ENCODE measurements at regions not wholly inside any gene's neighbourhood (a gene's known extent, or its start where the extent isn't known, plus 50 kb on each side); places are given as distances from the start of the nearest gene placed in this dataset.
"Not testable (repeated sequence)": the region's sequence is repeated elsewhere in the genome, so short reads cannot be mapped to it uniquely, and the experiment has no call there.

DNA sequence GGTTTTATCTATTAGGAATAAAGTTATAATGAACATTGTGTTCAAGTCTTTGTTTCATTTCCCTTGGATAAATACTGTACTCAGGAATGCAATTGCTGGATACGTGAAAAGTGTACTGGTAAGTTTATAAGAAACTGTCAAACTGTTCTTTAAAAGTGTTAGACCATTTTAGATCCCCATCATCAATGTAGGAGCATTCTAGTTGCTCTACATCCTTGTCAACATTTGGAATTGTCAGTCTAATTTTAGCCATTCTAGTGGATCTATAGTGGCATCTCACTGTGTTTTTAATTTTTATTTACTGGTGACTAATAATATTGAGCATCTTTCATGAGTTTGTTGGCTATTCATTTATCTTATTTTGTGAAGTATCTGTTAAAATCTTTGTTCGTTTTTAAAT, 354.0 kb upstream of the NRP1 start:
- no peak for DNase-seq

DNA sequence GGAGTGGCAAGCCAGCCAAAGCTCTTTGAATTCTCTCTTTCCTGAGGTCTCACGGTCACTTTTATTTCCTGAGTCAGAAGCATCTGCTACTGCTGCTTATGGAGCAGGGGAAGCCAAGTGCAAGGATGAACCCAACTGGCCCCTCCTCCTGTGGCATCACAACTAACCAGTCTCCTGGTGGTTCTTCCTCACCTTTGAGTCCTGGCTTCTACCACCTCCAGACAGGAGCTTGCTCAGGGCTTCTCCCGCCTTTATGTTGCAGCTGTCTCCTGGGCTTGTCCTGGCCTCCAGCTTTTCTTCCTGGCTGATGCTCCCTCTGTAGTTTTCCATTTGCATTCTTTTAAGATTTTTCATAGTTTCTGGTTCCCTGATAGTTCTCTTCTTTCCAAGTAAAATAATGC, 349.7 kb upstream of the NRP1 start:
- no peak for DNase-seq

DNA sequence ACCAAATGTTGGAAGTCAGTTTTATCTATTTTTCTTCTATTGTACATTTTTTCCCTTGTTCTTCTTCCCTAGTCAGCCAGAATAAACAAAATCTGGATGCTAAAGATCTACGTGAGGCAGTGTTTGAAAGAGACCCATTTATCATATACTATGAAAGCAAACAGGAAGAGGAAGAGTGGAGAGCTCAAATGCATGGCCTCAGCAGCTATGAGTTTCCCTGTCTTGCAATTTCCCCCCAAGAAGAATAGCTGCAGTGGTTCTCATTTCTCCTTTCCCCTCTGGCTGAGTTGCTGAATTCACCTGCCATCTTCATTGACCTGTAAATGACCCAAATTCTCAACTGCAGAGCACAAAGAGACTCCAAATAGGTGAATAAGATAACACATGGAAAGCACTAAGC, 347.1 kb upstream of the NRP1 start:
- no peak for DNase-seq

DNA sequence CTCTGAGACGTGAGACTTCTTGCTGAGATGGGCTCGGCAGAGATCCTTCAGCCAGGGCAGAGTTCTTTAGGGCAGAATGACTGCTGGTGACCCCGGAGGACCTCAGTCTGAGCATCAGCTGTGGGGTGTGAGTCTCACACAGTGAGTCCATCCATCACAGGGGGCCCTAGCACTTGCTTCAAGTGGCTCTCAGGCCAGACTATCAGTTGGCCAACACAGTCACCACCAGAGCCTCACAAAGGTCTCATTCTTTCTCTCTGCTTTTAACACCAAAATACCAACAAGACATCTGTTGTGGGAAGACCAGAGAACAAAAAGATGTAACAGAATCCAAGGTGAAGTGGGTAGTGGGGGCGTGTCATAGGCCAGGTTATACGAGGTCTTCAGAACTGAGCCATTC, 345.6 kb upstream of the NRP1 start:
- no peak for DNase-seq

DNA sequence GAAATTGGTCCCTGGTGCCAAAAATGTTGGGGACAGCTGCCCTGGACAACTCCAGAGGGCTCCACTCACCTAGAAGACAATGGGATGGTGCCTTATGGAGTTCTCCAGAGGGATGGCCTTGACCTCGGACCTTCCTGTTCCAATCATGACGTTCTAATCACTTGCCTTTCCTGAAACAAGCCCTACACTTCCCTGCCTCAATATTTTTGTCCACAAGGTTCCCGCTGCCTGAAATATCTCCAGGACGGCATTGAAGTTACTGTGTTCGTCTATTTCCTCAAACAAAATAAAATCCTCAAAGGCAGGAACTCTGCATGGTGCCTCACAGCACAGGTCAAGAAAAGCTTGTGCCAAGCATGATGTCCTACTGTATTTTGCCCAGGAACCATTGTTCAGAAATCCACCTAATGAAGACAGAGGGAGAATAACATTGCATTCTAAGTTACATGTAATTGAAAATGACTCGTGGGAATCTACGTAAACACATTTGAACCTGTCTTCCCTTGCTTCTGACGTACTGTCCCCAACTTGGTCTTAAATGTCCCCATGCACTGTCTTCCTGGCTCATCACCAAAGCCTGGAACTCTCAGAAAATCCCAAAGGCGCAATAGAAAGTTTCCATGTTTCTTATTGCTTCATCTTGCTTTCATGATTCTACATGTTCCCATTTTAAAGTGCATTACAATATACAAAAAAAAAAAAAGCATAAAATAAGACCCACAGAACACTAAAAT, 342.3 kb upstream of the NRP1 start:
- DNase-seq: no peak

DNA sequence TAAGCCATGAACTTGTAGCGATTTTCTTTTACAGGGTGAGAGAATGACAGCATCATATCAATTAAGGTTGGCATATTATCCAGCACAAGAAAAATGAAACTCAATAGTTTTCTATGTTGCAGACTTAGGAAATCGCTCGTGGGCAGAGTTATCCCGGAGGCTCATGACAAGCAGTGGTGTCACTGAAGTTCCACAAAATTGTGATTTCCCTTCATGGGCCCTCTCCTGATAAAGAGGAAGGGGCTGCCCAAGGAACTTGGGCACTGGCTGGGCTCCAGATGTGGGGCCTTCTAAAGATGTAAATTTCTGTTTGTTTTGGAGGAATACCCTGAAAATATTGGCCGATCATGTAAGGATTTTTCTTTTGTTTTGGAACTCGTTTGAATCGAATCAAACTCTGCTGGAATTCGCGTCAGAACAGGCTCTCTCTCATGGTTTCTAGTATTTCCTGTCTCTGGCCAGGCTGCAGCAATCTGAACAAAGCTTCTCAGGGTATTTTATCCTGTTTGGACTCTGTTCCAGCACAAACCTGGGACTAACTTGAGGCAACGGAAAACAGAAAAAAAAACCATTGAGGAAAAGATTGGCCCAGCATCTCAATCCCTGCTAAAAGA, 340.6 kb upstream of the NRP1 start:
- DNase-seq: no peak

DNA sequence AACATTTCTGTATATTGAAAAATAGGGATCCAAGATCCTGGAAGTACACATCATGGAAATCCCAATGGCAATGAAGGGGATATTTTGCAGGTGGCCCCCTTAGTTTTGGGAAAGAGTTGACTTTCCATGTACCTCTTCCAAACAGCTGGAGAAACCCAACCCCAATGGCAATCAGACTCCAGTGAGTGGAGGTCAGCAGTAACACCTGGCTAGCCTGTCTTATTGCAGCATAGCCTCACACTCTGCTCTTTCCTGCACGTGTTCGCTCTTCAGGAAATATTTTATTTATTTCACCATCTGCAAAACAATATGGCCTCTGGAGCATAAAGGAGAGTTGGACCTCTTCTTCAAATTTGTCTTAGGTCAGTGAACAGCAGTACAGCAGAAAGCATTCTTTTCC, 340.0 kb upstream of the NRP1 start:
- no peak for DNase-seq

DNA sequence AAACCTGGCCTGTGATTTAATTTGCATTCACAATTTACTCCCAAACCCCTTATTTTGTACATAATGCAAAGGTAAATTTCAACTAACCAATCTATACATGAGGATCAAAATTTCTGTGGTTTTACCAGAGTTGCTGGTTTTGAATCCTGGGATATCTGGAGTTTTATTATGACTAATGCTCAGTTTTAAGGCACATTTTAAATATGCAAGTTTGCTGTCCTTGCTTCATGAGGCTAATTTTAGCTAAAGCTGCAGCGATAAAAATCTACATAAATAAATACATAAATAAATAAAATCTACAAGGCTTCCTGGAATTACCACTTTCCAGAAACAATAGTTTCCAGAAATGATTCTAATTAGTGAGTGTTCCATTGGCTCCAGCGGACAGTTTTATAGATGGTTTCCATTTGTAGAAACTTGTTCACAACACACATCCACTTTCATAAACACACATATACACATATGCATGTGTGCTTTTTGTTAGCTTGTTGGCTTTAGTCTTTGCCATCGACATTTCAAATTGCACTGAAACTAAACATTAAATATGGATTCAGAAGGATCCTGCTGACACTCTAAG, 339.5 kb upstream of the NRP1 start:
- no peak for DNase-seq

DNA sequence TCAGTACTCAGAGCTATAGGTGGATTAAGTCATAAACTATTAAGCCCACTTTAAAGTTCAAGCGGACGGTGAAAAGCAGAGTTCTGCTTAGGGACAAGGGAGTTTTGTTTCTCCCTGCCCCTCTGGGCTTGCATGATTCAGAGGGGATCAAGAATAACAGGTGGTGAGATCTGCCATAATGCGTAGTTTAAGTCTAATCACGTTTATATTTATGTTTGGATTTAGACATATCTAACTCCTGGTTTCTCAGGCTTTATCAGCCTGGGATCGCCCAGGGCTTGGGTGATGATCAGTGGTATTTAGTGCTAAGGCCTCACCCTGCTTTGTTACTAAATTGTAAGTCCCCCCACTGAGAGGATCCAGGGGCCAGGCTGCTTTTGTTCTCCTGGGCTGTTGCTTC, 335.4 kb upstream of the NRP1 start:
- no peak for DNase-seq

DNA sequence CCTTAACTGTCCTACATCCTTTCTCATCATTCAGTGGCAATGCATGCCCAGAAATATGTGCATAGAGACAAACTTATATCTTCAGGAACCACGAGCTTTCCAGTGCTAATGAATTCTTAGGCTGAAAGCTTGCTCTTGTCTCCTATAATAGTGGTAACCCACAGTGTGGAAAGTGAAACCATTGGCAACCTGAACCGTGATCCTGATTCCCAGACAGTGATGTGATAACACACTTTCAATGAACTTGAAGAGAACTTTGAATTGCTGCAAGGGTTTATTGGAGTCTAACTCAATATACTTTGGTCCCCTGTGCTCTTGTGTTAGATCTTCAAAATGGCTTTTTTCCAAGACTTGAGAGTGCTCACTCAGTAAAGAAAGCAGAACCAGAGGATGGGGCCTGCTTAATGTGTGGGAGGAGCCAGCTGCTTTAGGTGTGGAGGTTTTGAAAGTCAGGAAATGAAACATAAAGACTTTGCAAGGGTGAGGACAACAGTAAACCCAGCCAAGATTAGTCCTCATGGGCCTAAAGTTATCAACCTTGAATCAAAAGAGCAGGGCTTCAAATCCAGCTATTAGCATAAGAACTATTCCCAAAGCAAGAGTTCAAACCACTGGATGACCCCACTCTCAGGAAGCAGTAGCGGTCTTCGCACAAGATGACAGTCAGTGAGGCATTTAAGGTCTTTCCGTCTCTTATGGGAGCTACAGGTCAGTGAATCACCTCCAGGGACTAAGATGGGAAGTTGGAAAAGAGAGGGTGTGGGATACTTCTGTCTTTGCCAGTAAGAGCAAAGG, 332.4 kb upstream of the NRP1 start:
- no peak for DNase-seq

DNA sequence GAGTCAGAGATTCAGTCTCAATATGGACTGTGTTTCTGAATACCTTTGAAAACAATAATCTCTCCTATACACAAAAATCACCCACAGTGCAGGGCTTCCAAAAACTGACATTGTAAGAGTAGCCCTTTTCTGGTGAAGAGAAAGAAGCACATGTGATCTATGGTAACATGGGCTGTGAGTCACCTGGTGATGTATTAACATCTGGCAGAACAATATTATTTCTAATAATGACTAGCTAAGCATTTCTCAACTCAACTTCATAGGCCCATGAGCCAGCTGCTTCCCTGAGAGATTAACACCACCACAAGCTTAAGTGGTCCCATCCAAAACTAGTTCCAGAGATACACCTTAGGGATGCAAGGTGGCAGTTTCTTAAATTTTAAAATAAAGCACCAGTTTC, 331.0 kb upstream of the NRP1 start:
- DNase-seq: no peak

DNA sequence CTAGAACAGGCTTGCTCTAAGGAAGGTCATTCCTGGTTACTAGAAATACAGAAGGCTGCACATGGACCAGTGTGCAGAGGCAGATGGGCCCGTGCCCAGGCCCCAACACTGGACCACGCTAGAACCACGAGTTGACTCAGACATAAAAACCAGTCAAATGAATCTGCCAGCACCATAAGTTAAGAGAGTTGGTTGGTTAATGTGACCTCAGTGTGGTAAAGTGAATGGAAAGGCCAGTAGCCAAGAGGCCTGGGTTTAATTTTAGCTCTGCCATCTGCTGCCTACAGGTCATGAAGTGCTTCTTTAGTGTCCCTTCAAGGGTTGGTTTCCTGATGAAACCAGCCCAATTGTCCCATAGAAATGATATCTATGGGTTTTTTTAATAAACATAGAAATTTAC, 329.6 kb upstream of the NRP1 start:
- no peak for DNase-seq

DNA sequence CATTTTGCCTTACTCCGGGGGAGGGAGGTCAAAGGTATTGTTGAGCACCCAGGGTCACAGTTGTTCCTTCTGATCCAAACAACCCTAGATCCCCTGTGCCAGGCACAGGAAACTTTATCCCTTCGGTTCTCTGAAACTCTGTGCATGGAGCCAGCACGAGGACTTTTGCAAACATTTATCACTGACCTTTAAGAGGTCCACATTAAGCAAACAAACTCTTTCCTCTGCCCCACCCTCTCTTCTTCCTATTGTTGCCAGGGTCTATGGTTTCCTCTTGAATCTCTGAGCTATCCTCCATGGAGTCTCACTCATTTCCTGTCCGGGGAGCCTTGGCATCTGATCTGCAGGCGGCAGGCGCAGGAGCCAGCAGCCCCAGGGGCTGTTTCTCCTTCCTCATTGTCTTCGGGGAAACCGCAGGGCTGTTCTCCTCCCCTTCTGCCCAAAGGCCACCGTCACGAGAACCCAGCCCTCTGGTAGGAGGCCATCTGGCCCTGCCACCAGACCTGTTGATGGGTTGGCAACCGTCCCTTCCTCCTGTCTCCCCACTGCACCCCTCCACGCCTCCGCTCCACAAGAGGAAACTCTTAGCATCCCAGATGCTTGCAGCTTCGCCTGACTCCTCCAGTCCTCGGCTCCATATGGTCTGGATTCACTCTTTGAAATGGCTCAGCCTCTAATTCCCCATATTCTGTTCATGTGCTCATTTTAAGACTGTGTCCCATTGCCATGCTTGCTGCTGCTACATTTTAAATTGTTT, 327.3 kb upstream of the NRP1 start:
- no peak for DNase-seq

DNA sequence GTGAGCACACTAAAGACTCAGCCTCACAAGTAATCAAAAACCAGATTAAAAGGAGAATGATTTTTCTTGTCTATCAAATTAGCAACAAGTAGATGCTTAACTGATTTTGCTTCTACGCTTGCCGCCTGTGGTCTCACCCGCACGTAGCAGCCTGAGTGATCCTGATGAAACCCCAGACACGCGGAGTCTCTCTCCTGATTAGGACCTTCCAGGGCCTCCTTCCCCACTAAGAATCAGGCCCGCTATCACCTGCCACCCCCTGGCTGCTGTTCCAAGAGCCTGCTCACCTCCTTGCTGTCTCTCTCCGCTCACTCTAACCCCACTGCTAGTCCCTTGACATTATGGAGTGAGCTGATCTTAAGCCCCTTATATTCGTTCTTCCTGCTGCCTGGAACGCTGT, 325.9 kb upstream of the NRP1 start:
- DNase-seq: no peak

DNA sequence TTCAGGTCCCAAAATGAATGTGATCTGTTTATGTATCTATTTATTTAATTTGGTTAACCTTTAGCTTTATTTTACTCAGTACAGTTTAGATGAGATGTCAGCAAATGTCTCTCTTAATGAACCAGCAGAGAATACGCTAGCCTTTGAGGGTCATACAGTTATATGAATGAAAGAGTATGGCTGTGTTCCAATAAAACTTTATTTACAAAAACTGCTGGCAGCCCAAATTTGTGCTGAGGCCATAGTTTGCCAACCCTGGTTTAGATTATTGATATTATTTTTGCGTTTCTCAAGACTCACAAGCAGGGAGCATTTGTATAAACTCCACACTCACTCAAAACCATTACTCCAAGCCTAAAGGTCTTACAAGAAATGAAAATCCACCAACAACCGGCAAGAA, 323.4 kb upstream of the NRP1 start:
- no peak for DNase-seq

DNA sequence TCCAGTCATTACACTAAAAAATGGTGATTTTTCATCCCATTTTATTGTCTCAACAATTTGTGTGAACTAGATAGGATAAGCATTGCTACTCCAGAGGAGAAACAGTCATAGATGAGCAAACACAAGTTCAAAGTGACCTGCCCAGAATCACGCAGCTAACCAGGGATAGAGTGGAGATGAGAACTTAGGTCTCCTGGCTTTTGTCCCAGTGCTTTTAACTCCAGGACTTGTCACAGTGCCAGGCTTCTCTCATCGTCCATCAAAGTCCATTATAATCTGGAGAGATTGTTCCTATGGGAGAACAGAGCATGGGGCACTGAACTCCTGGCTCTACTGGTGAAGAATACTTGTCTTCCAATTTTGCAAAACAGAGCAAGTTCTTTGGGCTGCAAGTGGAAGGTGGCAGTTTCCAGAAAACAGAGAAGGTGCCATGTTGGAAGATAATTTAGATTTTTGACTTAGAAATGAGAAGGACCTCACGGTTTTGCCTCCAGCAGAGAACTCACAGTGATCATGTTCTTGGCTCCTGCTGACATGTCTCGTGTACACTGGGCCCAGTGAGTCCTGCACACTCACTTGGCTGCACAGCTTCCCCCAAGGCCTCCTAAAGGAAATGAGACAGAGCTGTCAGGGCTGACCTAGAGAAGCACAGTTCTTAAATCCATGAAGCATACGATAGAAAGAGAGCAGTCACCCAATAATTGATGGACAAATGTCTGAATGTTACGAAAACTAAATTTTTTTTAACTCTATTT, 322.9 kb upstream of the NRP1 start:
- DNase-seq: no peak

DNA sequence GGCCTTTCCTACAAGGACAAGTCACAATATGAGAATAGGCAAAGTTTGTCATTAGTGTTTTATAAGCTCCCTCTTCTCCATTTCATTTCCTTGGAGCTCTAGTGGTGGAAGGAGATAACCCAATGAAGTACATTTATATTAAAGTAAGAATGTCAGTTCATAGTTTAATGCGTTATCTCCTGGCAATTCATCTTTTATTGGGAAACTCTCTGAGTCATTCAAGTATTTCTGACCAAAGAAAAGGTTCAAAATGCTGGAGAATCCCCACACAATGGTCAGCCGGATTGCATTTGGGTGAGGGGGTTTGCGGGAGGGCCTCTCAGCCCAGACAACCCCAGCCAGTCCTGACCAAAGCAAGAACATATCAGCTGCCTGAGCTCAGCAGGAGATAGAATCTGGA, 321.5 kb upstream of the NRP1 start:
- DNase-seq: no peak

DNA sequence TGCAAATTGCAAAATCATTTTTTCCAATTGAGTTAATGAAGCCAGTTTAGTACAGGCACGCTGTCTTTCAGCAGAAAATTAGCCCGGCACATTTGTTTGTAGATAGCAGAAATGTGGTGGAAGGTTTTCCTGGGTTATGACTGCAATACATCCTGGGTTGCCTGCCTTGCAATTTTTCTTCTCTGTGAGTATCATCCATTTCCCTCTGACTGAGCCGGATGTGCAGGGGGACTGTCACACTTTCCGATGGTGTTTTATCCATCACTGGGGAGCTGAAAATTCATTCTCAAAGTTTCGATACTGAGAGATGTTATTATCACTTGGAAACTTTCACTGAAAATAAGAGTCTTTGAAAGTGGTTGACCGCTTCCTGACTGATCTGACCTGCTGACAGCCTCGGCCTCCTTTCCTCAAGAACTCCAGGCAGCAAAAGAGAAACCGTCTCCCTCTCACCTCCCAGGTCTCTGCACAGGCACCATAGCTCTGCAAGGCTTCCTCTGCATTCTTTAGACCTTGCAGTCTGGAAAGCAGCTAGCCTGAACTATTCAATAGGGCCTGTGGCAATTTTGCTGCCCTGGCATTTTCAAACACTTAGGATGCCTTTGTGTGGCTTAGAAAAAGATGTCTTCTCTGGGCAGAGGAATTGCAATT, 320.8 kb upstream of the NRP1 start:
- DNase-seq: no peak

DNA sequence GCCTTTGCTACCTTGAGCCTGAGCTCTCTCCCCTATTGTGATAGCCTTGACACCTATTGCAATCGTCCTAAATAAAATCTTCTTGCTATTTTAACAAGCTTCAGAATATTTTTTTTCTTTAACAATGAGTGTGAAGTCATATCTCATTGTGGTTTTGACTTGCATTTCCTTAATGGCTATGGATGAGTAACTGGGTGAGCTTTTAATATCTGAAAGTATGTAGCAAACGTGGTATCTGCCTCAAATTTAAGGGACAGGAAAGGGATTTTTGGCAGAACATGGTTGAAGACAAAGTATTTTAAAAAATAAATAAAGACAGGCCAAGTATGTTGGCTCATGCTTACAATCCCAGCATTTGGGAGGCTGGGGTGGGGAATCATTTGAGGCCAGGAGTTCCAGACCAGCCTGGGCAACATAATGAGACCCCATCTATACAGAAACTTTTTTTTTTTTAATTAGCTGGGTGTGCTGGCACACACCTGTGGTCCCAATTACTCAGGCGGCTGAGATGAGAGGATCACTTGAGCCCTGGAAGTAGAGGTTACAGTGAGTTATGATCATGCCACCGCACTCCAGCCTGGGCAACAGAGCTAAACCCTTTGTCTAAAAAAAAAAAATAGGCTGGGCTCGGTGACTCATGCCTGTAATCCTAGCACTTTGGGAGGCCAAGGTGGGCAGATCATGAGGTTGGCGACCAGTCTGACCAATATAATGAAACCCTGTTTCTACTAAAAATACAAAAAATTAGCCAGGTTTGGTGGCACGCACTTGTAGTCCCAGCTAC, 319.3 kb upstream of the NRP1 start:
- DNase-seq: no peak

DNA sequence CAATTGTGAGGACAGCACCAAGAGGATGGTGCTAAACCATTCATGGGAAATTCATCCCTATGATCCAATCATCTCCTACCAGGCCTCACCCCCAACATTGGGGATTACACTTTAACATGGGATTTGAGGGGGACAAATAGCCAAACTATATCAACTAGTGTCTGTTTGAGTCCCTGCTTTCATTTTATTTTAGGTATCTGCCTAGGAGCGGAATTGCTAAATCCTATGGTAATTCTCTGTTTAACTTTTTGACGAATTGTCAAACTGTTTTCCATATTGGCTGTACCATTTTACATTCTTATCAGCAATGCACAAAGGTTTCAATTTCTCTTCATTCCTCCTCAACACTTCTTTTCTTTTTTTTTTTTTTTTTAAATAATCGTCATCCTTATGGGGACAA, 318.4 kb upstream of the NRP1 start:
- no peak for DNase-seq

DNA sequence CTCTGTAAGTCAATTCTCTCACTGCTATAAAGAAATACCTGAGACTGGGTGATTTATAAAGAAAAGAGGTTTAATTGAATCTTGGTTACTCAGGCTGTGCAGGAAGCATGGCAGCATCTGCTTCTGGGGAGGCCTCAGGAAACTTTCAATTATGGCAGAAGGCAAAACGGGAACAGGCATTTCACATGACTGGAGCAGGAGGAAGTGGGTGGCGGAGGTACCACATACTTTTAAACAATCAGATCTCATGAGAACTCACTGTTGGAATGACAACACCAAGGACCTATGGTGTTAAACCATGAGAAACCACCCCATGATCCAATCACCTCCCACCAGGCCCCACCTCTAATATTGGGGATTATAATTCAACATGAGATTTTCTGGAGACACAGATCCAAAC, 315.7 kb upstream of the NRP1 start:
- DNase-seq: not testable (repeated sequence)

Data from stimulated activated CD4-positive, alpha-beta T cell treated with anti-CD3 and anti-CD28 coated beads, Interleukin-1b, Interleukin-23, amount 100 ng/mL, for 48 hours (primary cell).